Activated CD8-positive, alpha-beta memory T cell treated with anti-CD3 and anti-CD28 coated beads for 48 hours (primary cell): ENCODE measurements at regions not wholly inside any gene's neighbourhood (a gene's known extent, or its start where the extent isn't known, plus 50 kb on each side); places are given as distances from the start of the nearest gene placed in this dataset.

Experiments used
- DNase-seq, 3 experiments: peaks; one replicate each; pipeline ENCODE4 v3.0.0-alpha.2; 2020; ENCODE audit warnings: low read depth in 2 of 3, low spot score in 2 of 3

- no peak for DNase-seq
Measured at GRCh38 chr12:67579662-67580003, 68.9 kb upstream of the DYRK2 start.

DNA sequence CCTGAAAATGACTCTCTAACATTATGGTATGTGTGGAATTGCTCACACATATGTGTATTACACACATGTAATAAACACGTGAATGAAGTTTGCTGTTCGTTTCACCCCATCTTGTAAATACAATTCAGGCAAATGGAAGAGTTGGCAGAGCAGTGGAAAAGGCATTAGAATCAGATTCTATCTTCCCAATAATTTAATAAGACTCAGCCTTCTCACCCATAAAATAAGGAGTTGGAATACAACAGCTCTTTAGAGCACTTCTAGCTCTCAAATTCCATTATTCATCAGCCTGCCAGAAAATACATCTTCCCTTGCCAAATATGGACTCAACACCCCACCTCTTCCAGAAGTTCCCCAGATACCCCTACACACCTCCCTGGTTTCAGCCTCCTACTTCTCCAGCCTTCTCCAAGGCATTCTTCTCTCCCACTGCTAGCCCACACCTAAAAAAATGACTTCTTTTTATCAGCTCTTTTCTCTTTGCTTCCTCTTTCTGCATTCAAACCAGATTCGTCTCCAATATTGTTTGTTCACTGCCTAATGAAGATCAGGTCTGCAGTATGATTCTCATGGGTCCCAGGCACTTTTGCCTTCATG is 66.2 kb upstream of the DYRK2 start:
- no peak for DNase-seq

GRCh38 chr12:67582844-67583243 is 65.7 kb upstream of the DYRK2 start:
- no peak for DNase-seq

DNA sequence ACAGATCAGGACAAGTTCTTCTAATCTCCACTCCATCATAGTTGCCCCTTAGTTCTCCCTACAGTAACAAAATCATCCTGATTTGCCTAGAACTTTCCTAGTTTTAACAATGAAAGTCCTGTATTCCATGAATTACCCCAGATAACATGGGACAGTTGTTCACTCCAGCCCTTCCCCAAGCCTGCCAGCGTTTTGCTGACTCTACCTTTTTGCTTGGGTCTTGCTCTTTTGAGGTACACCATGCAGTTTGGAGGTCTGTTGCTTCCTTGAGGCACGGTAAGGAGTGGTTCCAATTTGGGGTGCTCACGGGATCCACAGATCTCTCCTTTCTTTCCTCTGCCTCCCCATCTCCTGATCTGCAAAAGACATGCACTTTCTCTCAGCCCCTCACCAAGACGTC is 61.6 kb upstream of the DYRK2 start:
- DNase-seq, result no peak

DNA sequence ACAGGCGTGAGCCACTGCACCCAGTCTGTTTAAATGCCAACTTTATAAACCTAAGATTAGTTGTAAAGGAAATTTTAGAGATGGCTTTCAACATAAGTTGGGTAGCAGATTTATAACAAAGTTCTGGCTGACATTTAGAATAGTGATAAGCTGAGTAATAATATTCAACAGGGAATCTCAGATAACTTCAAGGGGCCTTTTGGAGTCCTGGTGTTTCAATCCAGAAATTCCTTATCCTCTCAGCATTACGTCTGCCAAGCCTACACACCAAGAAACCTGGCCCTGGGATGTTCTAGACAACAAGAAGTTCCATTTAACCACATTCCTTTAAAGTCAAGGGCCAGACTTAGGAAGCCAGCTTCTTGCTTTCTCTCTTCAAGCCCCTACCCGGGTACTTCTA is 59.5 kb upstream of the DYRK2 start:
- DNase-seq, result no peak

DNA sequence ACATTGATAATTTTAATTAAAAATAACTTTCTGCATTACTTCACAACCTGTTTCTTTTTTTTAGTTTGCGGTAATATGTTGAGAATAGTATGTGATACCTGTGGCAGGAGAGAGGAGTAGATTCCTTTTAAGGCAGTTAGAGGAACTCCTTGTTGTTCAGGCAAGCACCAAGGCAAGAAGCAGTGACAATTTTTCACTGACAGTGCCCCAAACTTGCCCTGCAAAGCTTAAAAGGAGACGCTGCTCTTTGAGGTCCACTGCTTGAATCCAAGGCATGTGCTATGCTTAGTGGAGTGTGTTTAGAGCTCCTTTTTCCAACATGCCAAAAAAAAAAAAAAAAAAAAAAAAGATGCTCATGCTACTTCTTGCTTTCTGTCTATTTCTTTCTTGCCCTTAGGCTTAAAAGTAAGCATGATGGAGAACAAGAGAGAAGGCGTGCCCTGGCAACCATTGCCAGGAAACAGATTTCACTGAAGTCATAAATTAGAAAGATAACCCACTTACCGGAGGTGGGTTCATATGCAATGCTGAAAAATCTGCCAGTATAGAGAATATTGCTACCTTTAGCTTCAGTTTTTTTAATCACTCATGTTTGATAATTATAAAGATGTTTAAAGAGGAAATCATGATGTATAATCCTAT is 58.3 kb upstream of the DYRK2 start:
- no peak for DNase-seq

- DNase-seq, result no peak
Measured at GRCh38 chr12:67592228-67593011, 56.1 kb upstream of the DYRK2 start.

DNA sequence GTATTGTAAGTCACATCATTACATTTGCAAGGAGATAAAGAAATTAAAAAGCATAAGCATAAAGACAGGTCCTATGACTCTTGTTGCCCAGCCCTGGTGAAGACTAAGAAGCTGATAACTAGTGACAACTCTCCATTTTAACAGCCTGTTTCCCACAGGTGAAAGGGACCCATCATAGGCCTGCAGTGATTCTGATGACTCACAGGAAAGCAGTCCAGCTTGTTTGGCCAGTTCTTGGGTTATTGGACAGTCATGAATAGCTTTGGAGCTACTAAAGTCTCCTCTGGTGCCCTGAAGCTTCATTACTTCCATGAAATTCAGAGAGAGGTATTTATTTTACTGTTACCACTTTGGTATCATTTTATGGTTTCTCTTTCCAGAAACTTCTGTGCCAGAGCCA is 55.5 kb upstream of the DYRK2 start:
- DNase-seq, result no peak

DNA sequence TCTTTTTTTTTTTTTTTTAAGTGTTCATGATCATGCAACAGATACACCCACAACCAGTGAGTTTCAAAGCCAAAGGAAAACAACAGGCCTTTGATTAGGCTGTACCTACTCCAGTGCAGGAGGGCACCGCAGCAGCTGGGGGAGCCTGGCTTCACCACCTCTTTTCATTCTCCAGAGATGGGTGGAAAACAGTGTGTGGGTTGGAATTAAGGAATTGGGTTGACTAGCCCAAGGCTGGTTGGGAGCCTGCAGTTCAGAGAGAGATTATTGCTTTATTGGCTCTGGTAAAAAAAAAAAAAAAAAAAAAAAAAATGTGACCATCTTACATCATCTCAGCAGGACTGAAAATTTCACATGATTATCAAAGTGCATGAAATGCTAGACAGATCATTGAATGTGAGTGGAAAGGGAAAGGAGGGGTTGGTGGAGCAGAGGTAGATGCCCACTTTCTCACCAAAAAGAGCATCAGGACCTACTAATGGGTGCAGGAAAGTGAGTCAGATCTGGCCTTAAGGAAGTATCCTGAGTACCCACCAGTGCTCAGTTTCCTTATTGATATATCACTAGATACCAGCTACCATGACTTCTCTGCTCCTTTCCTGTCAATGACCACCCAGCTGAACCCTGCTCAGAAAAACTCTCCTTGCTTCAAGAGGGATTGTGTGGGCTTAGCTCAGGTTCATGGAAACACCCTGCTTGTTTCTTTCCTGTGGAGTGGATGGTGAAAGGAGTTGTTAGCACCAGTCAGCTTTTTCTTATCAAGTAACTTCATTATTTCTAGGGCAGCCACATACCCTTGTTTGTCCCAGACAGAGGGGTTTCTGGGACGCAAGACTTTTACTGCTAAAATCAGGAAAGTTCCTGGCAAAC is 54.8 kb upstream of the DYRK2 start:
- no peak for DNase-seq

- no peak for DNase-seq
Measured at GRCh38 chr12:67594888-67595287, 53.7 kb upstream of the DYRK2 start.

GRCh38 chr12:67595365-67595764 is 53.2 kb upstream of the DYRK2 start:
- no peak for DNase-seq

- DNase-seq, result no peak
Measured at GRCh38 chr12:67598598-67598997, 49.9 kb upstream of the DYRK2 start.
